IMR-90 (cell line): ENCODE measurements at regions not wholly inside any gene's neighbourhood (a gene's known extent, or its start where the extent isn't known, plus 50 kb on each side); places are given as distances from the start of the nearest gene placed in this dataset.
A peak's percentile ranks its signal among the peaks of the same experiment; 100 is the strongest.

Source experiments
- ATAC-seq: fragments of 200-7000 bp; cut with Tn5 transposase; 2 replicates; pipeline ENCODE4 v1.9.1; 2020; ENCODE audit warnings: low read depth, mild to moderate bottlenecking, moderate library complexity
- BruUV-seq: library from RNA; stranded (reverse); fragments of 400-500 nt; replicated peaks from 2 replicates; lab custom pipeline; 2021; lab: Mats Ljungman, UMichigan
- CTCF ChIA-PET: fragments of 300-600 bp; formaldehyde crosslinking; extraction: SDS; loops from one replicate; lab custom pipeline; 2021; ENCODE audit warnings: antibody characterized with exemption; lab: Yijun Ruan, JAX
- POLR2A ChIA-PET: fragments of 300-600 bp; sonication (Branson Sonifier 250); formaldehyde crosslinking; loops from one replicate; lab custom pipeline; 2022; ENCODE audit warnings: antibody characterized with exemption; ENCODE audit not compliant: unreplicated experiment; lab: Charles Lee
- DNase-seq: peaks from one replicate; pipeline ENCODE4 v3.0.0; 2013
- H2AFZ ChIP-seq: replicated peaks from 2 replicates; pipeline ENCODE3; 2013; ENCODE audit warnings: low read length, mild to moderate bottlenecking; ENCODE audit not compliant: poor library complexity
- H2AK5ac ChIP-seq: 2 replicates; pipeline ENCODE4 v1.6.1; 2013; ENCODE audit warnings: low read depth, low read length, inconsistent platforms
- H2AK9ac ChIP-seq: replicated peaks from 2 replicates; pipeline ENCODE3; 2013; ENCODE audit warnings: mild to moderate bottlenecking, low read depth, low read length, moderate library complexity; ENCODE audit not compliant: poor library complexity
- H2BK120ac ChIP-seq: 2 replicates; pipeline ENCODE4 v1.6.1; 2013; ENCODE audit warnings: low read depth, low read length, inconsistent platforms
- H2BK15ac ChIP-seq: 3 replicates; pipeline ENCODE4 v1.6.1; 2013; ENCODE audit warnings: low read depth, low read length, inconsistent platforms
- H2BK20ac ChIP-seq: 2 replicates; pipeline ENCODE4 v1.6.1; 2013; ENCODE audit warnings: low read depth, mild to moderate bottlenecking, inconsistent platforms, low read length, moderate library complexity
- H2BK5ac ChIP-seq: 2 replicates; pipeline ENCODE4 v1.6.1; 2013; ENCODE audit warnings: mild to moderate bottlenecking, low read depth, low read length, inconsistent platforms; ENCODE audit not compliant: poor library complexity, severe bottlenecking
- H3K14ac ChIP-seq: replicated peaks from 2 replicates; pipeline ENCODE4 v1.6.1; 2013; ENCODE audit warnings: low read depth, low read length, inconsistent platforms
- H3K18ac ChIP-seq: 2 replicates; pipeline ENCODE4 v1.6.1; 2013; ENCODE audit warnings: low read depth, low read length, control low read depth
- H3K23ac ChIP-seq: 2 replicates; pipeline ENCODE4 v1.6.1; 2013; ENCODE audit warnings: low read depth, low read length, inconsistent platforms
- H3K27ac ChIP-seq: 2 replicates; pipeline ENCODE4 v1.5.1; 2013; ENCODE audit warnings: mild to moderate bottlenecking, control low read depth, low read length; ENCODE audit not compliant: insufficient read depth
- H3K27me3 ChIP-seq: 2 replicates; pipeline ENCODE4 v1.6.1; 2013; ENCODE audit warnings: low read length; ENCODE audit not compliant: control insufficient read depth, insufficient read depth
- H3K36me3 ChIP-seq: 2 replicates; pipeline ENCODE4 v1.6.1; 2013; ENCODE audit warnings: low read length, mixed read lengths; ENCODE audit not compliant: control insufficient read depth, insufficient read depth
- H3K4ac ChIP-seq: 2 replicates; pipeline ENCODE4 v1.6.1; 2013; ENCODE audit warnings: low read depth, low read length, inconsistent platforms
- H3K4me1 ChIP-seq: 2 replicates; pipeline ENCODE4 v1.6.1; 2013; ENCODE audit warnings: low read length, mixed read lengths; ENCODE audit not compliant: control insufficient read depth, insufficient read depth
- H3K4me2 ChIP-seq: 2 replicates; pipeline ENCODE4 v1.6.1; 2013; ENCODE audit warnings: low read depth, mild to moderate bottlenecking, control low read depth, low read length, moderate library complexity
- H3K4me3 ChIP-seq: 2 replicates; pipeline ENCODE4 v1.5.1; 2013; ENCODE audit warnings: low read depth, mild to moderate bottlenecking, control low read depth, low read length, moderate library complexity; ENCODE audit not compliant: insufficient read depth
- H3K56ac ChIP-seq: 2 replicates; pipeline ENCODE4 v1.6.1; 2013; ENCODE audit warnings: low read length, inconsistent platforms; ENCODE audit not compliant: insufficient read depth; ENCODE audit errors: extremely low read depth
- H3K79me1 ChIP-seq, 2 experiments: 2 replicates each; pipeline ENCODE4 v1.6.1; 2013; ENCODE audit warnings: low read length in 2 of 2, inconsistent platforms in 1 of 2, low read depth in 1 of 2
- H3K9ac ChIP-seq: 2 replicates; pipeline ENCODE4 v1.6.1; 2013; ENCODE audit warnings: low read depth, low read length, control low read depth
- H3K9me1 ChIP-seq: 2 replicates; pipeline ENCODE4 v1.6.1; 2013; ENCODE audit warnings: low read length, inconsistent platforms; ENCODE audit not compliant: insufficient read depth
- H3K9me3 ChIP-seq: 2 replicates; pipeline ENCODE4 v1.6.1; 2013; ENCODE audit warnings: low read length; ENCODE audit not compliant: control insufficient read depth, insufficient read depth
- H4K20me1 ChIP-seq: 2 replicates; pipeline ENCODE4 v1.6.1; 2013; ENCODE audit warnings: low read length, inconsistent platforms; ENCODE audit not compliant: insufficient read depth
- H4K5ac ChIP-seq: 2 replicates; pipeline ENCODE4 v1.6.1; 2013; ENCODE audit warnings: mild to moderate bottlenecking, low read depth, low read length, control low read depth
- H4K8ac ChIP-seq, 2 experiments: 2 replicates each; pipeline ENCODE4 v1.6.1; 2013; ENCODE audit warnings: low read depth in 2 of 2, low read length in 2 of 2, control low read depth in 1 of 2, inconsistent platforms in 1 of 2
- H4K91ac ChIP-seq: 2 replicates; pipeline ENCODE4 v1.6.1; 2013; ENCODE audit warnings: low read depth, low read length, inconsistent platforms; ENCODE audit not compliant: insufficient read depth
- RCOR1 ChIP-seq: IDR thresholded peaks from 2 replicates; pipeline ENCODE4 v1.6.1; 2012; ENCODE audit warnings: mild to moderate bottlenecking, low read length, improper control_type of control experiment; ENCODE audit not compliant: insufficient replicate concordance
- WGBS, 2 experiments: methylation state at CpG; one replicate each; pipeline versions ENCODE4 v1.1.5 to v1.1.7; 2013; ENCODE audit warnings: missing lambda C conversion rate in 2 of 2; ENCODE audit not compliant: insufficient read length in 1 of 2; ENCODE audit errors: extremely low coverage in 2 of 2; 5-methylcytosine and 5-hydroxymethylcytosine counted together
- dilution Hi-C: fragments of 300-500 bp; cut with HindIII; formaldehyde crosslinking; loops from one replicate; pipeline ENCODE4 v1.14.3; 2018; ENCODE audit warnings: low sequenced_read_pairs; ENCODE audit not compliant: unreplicated experiment
- in situ Hi-C: fragments of 300-500 bp; cut with MboI; formaldehyde crosslinking; loops from 3 replicates; pipeline ENCODE4 v1.14.3; 2019; ENCODE audit warnings: low sequenced_read_pairs, inconsistent platforms, mixed read lengths
- intact Hi-C: fragments of 100-400 bp; cut with micrococcal nuclease; formaldehyde crosslinking; loops from 2 replicates; pipeline ENCODE4 v1.10.0; 2022

- BruUV-seq = no TSS peak
- Histone ChIP-seq H3K27ac (peak overlapping the region; percentile 75; the same call in 1 of the 2 replicates), H2BK5ac (peak overlapping the region; percentile 61), H3K23ac (no peak overlapping the region), H3K4me1 (peaks cover 30% of the 10 kb centered on the region), H3K4ac (peak overlapping the region; percentile 90), H4K20me1 (no peaks in the 10 kb centered on the region), H2BK120ac (peak overlapping the region; percentile 85), H3K27me3 (no peaks in the 10 kb centered on the region; the same call in 1 of the 2 replicates), H4K5ac (peak overlapping the region; percentile 89), H4K91ac (peak overlapping the region; percentile 92), H3K9me1 (peaks cover 29% of the 10 kb centered on the region), H2AK5ac (peak overlapping the region; percentile 75; the same call in 1 of the 2 replicates), H3K79me1 (peaks cover 0 to 4% of the 10 kb centered on the region in 2 experiments; a peak in 1 of 4 replicates), H3K9ac (no peak overlapping the region), H3K18ac (peak overlapping the region; percentile 82), H2BK15ac (peak overlapping the region; percentile 79; the same call in 2 of the 3 replicates), H2AFZ (peak overlapping the region; percentile 87), H2AK9ac (peak overlapping the region; percentile 56), H3K9me3 (no peaks in the 10 kb centered on the region), H3K56ac (no peak overlapping the region), H3K36me3 (no peaks in the 10 kb centered on the region), H3K4me3 (no peak overlapping the region), H4K8ac (peak overlapping the region; percentile 69 to 81), H3K4me2 (peak overlapping the region; percentile 24; the same call in 1 of the 2 replicates), H2BK20ac (peak overlapping the region; percentile 76), H3K14ac (peak overlapping the region; percentile 57)
- dilution Hi-C loops (no loop called here), intact Hi-C loops (no loop called here), in situ Hi-C loops (no loop called here)
- CTCF ChIA-PET = interaction anchor here (0.8 kb wide), 2 partner anchors 9 to 14 kb away, joined by 3 read pairs; no protein-coding TSS in a partner anchor
- ATAC-seq = no peak; the same call in 1 of the 2 replicates
- WGBS, 2 experiments = 80% methylated on average over 1 of the region's 3 CpGs; no CpG with 5 or more reads in 1 of the 2 experiments
- TF ChIP-seq RCOR1 = no peak
- POLR2A ChIA-PET = no interaction called here
- no peak for DNase-seq
Observed at GRCh38 chr5:135128361-135128760, 94.3 kb upstream of the PITX1 start.
